Thymus (tissue), 11 donors: ENCODE measurements at regions not wholly inside any gene's neighbourhood (a gene's known extent, or its start where the extent isn't known, plus 50 kb on each side); places are given as distances from the start of the nearest gene placed in this dataset.

Experiments used
- DNase-seq, 9 donors: peaks; one replicate each; pipeline ENCODE4 v3.0.0-alpha.2; 2013; ENCODE audit warnings: low spot score in 9 of 9, low read depth in 6 of 9, missing footprints in 1 of 9
- H3K27ac ChIP-seq, 2 donors: one replicate each; pipeline ENCODE4 v1.5.1; 2013; ENCODE audit warnings: control low read depth in 1 of 2, low read depth in 1 of 2, low read length in 1 of 2, mild to moderate bottlenecking in 1 of 2, moderate library complexity in 1 of 2
- H3K27me3 ChIP-seq, 2 donors: one replicate each; pipeline ENCODE4 v1.5.1; 2013; ENCODE audit warnings: low read length in 1 of 2; ENCODE audit not compliant: control insufficient read depth in 2 of 2, insufficient read depth in 1 of 2
- H3K36me3 ChIP-seq, 2 donors: one replicate each; pipeline ENCODE4 v1.5.1; 2013; ENCODE audit warnings: low read length in 1 of 2, mild to moderate bottlenecking in 1 of 2, moderate library complexity in 1 of 2; ENCODE audit not compliant: control insufficient read depth in 2 of 2, insufficient read depth in 2 of 2
- H3K4me1 ChIP-seq, 2 donors: one replicate each; pipeline ENCODE4 v1.5.1; 2013; ENCODE audit warnings: low read length in 2 of 2; ENCODE audit not compliant: control insufficient read depth in 2 of 2, insufficient read depth in 2 of 2
- H3K4me3 ChIP-seq, 2 donors: one replicate each; pipeline ENCODE4 v1.5.1; 2013; ENCODE audit warnings: low read length in 2 of 2, control low read depth in 1 of 2, mild to moderate bottlenecking in 1 of 2
- H3K9me3 ChIP-seq, 2 donors: one replicate each; pipeline ENCODE4 v1.5.1; 2013; ENCODE audit warnings: low read length in 1 of 2, mild to moderate bottlenecking in 1 of 2; ENCODE audit not compliant: control insufficient read depth in 2 of 2, insufficient read depth in 1 of 2
- WGBS: extraction: QIAGEN DNeasy Blood & Tissue Kit; methylation state at CpG from one replicate; pipeline ENCODE4 v1.1.7; 2013; 5-methylcytosine and 5-hydroxymethylcytosine counted together
- donor health status: healthy.

DNA sequence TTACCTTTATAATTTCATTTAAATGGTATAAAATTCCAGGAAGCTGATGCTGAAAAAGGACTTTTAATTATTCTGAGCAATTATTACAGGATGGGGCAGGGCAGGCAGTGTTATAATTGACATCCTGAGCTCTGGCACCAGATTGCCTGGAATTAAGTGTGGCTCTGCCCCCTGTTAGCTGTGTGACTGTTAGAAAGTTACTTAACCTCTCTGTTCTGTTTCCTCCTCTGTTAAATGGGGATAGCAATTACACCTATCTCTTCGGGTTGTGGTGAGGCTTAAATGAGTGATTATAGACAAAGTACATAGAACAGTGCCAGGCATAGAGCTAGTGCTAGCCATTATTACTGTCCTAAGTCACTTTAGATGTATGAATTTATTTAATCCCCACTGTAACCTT, 327.3 kb downstream of the SMAD2 start:
- H3K27ac ChIP-seq: no peak overlapping the region
- DNase-seq: no peak
- WGBS: 94% methylated on average over 1 of the region's 1 CpG
- no peaks in the 10 kb centered on the region for H3K36me3 ChIP-seq
- no peak overlapping the region for H3K4me3 ChIP-seq
- no peaks in the 10 kb centered on the region for H3K9me3 ChIP-seq
- no peaks in the 10 kb centered on the region for H3K27me3 ChIP-seq
- no peaks in the 10 kb centered on the region for H3K4me1 ChIP-seq

DNA sequence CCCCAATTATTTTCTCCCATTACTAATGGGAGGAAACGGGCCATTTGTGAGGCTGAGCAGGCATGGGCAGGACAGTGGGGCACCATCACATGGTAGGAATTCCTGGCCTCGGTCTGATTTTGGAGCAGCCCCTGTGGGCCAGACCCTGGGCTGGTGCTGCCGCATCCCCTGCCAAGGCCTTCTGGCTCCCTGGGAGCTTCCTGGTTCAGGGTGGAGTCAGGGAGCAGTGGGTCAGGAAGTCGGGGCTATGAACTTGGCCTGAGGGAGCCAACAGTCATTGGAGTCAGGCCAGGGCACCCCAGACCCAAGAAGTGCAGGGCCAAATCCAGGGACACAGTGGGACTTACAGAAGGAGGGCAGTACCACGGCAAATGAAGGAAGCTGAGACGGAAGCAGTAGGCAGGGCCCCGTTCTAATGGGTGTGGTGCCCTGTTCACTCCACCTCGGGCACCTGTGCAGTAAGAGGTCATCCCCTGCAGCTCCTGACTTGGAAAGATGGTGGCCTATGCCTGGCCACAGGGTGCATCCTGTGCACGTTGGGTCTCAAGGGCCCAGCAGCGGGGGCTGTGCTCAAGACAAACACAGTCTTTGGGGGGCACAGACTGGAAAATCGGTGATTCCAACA, 328.1 kb downstream of the SMAD2 start:
- H3K36me3 ChIP-seq: no peaks in the 10 kb centered on the region
- 88% methylated on average over 11 of the region's 11 CpGs for WGBS
- no peak for DNase-seq
- no peak overlapping the region for H3K27ac ChIP-seq
- H3K4me3 ChIP-seq: no peak overlapping the region
- H3K9me3 ChIP-seq: no peaks in the 10 kb centered on the region
- H3K4me1 ChIP-seq: no peaks in the 10 kb centered on the region
- no peaks in the 10 kb centered on the region for H3K27me3 ChIP-seq

DNA sequence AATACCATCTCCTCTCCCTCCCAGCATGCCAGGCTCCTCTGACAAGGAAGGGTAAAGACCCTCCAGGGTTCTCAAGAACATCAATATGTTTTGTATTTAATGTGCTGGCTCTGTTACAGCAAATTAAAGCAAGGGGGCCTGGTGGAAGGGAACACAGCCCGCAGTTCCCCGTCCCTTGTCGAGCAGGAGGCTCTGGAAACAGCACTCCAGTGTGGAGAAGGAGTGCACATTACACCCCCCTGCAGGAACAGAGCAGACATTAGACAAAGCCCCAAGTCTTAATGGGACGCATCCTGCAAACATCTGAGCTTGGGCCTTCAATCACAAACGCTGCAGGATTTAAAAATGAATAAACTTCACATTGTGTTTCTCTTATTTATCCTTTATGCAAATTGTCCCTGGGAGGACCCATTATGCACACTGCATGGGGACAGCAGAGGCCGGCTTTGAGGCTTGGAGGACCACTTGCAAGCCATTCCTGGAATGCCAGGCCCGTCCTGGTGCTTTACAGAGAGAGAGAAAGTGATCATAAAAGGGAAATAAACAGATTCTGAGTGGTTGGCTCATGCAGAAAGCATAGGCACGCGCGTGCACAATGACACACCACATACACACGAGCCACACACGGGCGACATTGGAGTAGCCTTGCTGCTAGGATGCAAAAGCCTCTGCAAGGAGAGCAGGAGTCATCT, 328.7 kb downstream of the SMAD2 start:
- H3K4me1 ChIP-seq: no peaks in the 10 kb centered on the region
- H3K4me3 ChIP-seq: no peak overlapping the region
- no peaks in the 10 kb centered on the region for H3K27me3 ChIP-seq
- no peaks in the 10 kb centered on the region for H3K36me3 ChIP-seq
- no peaks in the 10 kb centered on the region for H3K9me3 ChIP-seq
- no peak for DNase-seq
- WGBS: 84% methylated on average over 13 of the region's 13 CpGs
- no peak overlapping the region for H3K27ac ChIP-seq

DNA sequence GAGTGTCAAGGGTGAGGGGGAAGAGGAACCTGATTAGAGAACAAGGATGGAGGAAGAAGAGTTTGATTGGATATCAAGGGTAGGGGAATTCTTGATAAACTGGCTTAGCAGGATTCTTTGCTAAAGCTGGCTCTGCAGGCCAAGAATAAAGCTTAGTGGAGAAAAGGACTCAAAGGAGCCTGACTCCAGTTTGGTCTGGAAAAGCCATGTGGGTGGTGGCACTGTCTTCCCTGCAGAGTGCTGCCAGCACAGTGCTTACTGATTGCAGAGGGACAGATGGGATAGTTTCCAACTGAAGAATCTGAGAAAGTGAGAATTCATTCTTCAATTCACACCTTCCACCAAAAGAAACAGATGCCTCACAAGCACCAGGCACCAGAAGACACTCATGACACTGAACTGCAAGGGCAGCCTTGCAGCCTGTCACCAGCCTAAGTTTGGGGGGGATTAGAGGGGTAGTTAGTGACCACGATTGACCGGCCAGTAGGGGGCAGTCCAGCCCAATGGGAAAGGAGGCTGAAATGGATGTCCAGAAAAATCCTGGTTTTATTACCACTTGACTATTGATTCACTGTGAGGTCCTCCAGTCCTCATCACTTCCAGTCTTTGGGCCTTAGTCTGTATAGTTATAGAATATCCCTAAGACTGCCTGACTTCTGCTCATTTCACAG, 334.5 kb downstream of the SMAD2 start:
- H3K4me3 ChIP-seq: no peak overlapping the region
- 9% methylated on average over 2 of the region's 2 CpGs for WGBS
- H3K27me3 ChIP-seq: peaks cover 0 to 21% of the 10 kb centered on the region in 2 donors
- H3K9me3 ChIP-seq: no peaks in the 10 kb centered on the region
- H3K27ac ChIP-seq: no peak overlapping the region
- H3K4me1 ChIP-seq: no peaks in the 10 kb centered on the region
- DNase-seq: peak in 1 of 9 donors; percentile 2
- H3K36me3 ChIP-seq: no peaks in the 10 kb centered on the region

DNA sequence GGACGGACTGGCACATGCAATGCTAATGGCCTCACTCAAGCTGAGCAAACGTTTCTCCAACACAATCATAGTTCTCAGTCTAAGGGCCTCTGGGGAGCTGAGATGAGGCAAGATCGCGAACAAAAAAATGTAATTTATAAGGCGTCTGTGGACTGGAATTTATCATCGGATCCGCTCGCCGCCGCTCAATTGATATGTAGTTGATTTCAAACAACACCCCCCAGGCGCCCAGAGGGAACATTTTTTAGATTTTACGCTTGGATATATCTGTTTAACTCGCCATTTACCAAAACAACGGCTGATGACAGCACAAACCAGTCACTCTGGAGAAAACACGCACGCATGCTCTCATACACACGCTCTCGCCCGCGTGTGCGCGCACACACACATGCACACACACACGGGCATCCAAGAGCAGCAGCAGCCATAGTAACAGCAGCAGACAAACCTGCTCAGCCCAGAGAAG, 335.8 kb downstream of the SMAD2 start:
- peaks cover 0 to 1% of the 10 kb centered on the region in 2 donors for H3K9me3 ChIP-seq
- no peak for DNase-seq

DNA sequence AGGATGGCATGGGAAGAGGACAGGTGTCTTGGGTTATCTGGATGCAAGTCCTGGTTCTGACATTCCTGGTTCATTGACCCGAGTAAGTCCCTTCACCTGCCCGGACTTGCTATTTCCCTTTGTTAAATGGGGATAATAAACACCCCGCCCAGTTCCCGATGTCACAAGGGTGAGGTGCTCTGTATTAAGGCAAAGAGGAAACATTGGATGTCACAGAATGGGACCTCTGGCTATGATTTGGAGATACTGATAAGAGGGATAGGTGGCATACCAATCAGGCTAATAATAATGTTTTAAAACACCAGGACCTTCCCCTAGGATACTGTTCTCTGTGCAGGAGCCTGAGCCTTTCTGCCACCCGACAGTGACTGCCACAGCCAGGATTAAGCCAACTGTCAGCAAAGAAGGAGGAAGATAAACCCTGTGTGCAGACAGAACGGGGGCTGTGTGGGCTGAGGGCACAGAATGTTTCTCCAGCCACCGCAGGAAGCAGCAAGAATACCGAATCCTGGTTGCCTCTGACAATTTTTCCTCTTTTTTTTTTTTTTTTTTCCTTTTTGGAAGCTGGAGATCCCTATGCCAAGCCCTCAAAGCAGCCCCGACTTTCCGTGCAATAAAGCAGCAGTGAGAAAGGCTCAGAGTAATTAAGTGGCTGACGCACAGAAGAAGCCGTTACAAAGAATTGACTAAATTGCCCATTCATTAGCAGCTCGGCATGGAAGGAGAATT, 336.6 kb downstream of the SMAD2 start:
- no peak for DNase-seq
- Histone ChIP-seq H3K4me1 (no peaks in the 10 kb centered on the region), H3K27ac (no peak overlapping the region), H3K4me3 (no peak overlapping the region), H3K27me3 (peaks cover 0 to 21% of the 10 kb centered on the region in 2 donors), H3K36me3 (no peaks in the 10 kb centered on the region), H3K9me3 (peaks cover 0 to 1% of the 10 kb centered on the region in 2 donors)
- WGBS: 30% methylated on average over 13 of the region's 13 CpGs

More for the DNA sequence above, 335.8 kb downstream of the SMAD2 start:
- no peak overlapping the region for H3K4me3 ChIP-seq
- 85% methylated on average over 23 of the region's 23 CpGs for WGBS
- H3K36me3 ChIP-seq: no peaks in the 10 kb centered on the region
- no peaks in the 10 kb centered on the region for H3K4me1 ChIP-seq
- peaks cover 0 to 21% of the 10 kb centered on the region in 2 donors for H3K27me3 ChIP-seq
- H3K27ac ChIP-seq: no peak overlapping the region

DNA sequence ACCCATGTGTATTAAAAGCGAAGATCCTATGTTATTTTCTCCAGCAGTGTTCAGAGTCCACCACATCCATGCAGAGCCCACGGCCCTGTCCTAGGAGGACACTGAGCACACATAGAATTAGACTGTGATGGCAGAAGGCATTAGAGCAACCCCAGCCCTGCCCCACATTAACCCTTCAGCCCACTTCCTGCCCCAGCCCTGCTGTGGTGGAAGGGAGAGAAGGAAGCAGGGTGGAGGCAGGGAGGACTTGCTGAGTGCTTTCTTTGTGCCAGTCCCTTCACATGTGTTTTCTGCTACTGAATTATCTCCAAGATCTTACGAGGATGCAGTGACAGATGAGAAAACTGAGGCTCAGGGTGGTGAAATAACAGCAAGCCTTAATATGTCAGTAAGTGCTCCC, 339.0 kb downstream of the SMAD2 start:
- 64% methylated on average over 3 of the region's 3 CpGs for WGBS
- no peak for DNase-seq
- H3K36me3 ChIP-seq: no peaks in the 10 kb centered on the region
- H3K4me3 ChIP-seq: no peak overlapping the region
- peaks cover 0 to 1% of the 10 kb centered on the region in 2 donors for H3K9me3 ChIP-seq
- no peak overlapping the region for H3K27ac ChIP-seq
- H3K4me1 ChIP-seq: no peaks in the 10 kb centered on the region
- H3K27me3 ChIP-seq: peaks cover 0 to 21% of the 10 kb centered on the region in 2 donors

DNA sequence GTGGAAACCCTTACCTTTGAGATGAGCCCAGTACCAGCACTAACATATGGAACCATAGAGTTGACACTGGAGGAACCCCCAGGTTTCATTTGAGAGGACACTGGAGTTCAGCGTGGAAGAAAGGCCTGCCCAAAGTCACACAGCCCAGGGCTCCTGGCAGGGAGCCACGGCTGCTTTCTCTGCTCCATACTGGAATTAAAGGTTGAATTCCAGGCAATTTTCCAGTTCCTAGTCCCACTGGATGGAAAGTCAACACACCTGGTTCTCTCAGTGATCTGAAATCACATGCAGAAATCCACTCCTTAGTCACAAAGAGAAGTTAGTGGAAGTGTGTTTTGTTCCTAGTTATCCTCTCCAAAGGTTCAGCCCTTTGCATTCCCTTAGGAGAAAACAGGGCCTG, 336.1 kb upstream of the SKOR2 start:
- Histone ChIP-seq H3K27me3 (peaks cover 0 to 2% of the 10 kb centered on the region in 2 donors), H3K36me3 (no peaks in the 10 kb centered on the region), H3K4me3 (no peak overlapping the region), H3K4me1 (no peaks in the 10 kb centered on the region), H3K9me3 (peaks cover 0 to 1% of the 10 kb centered on the region in 2 donors), H3K27ac (no peak overlapping the region)
- WGBS: 80% methylated on average over 2 of the region's 2 CpGs
- no peak for DNase-seq
